HepG2 (cell line): ENCODE measurements at regions not wholly inside any gene's neighbourhood (a gene's known extent, or its start where the extent isn't known, plus 50 kb on each side); places are given as distances from the start of the nearest gene placed in this dataset.

Source experiments
- ARID3A ChIP-seq: IDR thresholded peaks from 2 replicates; pipeline ENCODE4 v1.6.1; 2012; ENCODE audit warnings: low read depth, low read length, improper control_type of control experiment
- BATF2 ChIP-seq: sonication (generic); formaldehyde crosslinking; IDR thresholded peaks from 2 replicates; pipeline ENCODE4 v1.8.0; 2022; ENCODE audit warnings: mild to moderate bottlenecking, missing genetic modification reagents, moderate library complexity
- BRD4 ChIP-seq: sonication (generic); formaldehyde crosslinking; IDR thresholded peaks from 2 replicates; pipeline ENCODE4 v1.4.0; 2020; ENCODE audit warnings: missing genetic modification reagents
- HMGXB3 ChIP-seq: sonication (generic); formaldehyde crosslinking; IDR thresholded peaks from 2 replicates; pipeline ENCODE4 v1.4.0; 2020; ENCODE audit warnings: missing genetic modification reagents, borderline replicate concordance
- NFE2 ChIP-seq: sonication (generic); formaldehyde crosslinking; IDR thresholded peaks from 2 replicates; pipeline ENCODE4 v1.4.0; 2020; ENCODE audit warnings: missing genetic modification reagents
- RXRB ChIP-seq: IDR thresholded peaks from 2 replicates; pipeline ENCODE4 v1.6.1; 2016; ENCODE audit warnings: borderline replicate concordance, missing genetic modification reagents, missing compliant biosample characterization
- STAT6 ChIP-seq: sonication (generic); formaldehyde crosslinking; IDR thresholded peaks from 2 replicates; pipeline ENCODE4 v1.4.0; 2020; ENCODE audit warnings: missing genetic modification reagents, mild to moderate bottlenecking, borderline replicate concordance
- ZNF207 ChIP-seq: fragments of 450-650 bp; IDR thresholded peaks from 2 replicates; pipeline ENCODE4 v1.6.1; 2016; ENCODE audit warnings: antibody characterized with exemption, borderline replicate concordance
- ZNF253 ChIP-seq: sonication (generic); formaldehyde crosslinking; IDR thresholded peaks from 2 replicates; pipeline ENCODE4 v1.8.0; 2022; ENCODE audit warnings: mild to moderate bottlenecking, missing genetic modification reagents, borderline replicate concordance
- ZNF503 ChIP-seq: sonication (generic); formaldehyde crosslinking; IDR thresholded peaks from 2 replicates; pipeline ENCODE4 v1.4.0; 2020; ENCODE audit warnings: missing genetic modification reagents
- ZNF597 ChIP-seq: sonication (generic); formaldehyde crosslinking; IDR thresholded peaks from 2 replicates; pipeline ENCODE4 v1.5.0; 2020; ENCODE audit warnings: missing genetic modification reagents

- TF ChIP-seq STAT6 (CRISPR knock-in tag) (no peak; the same call in 1 of the 2 replicates), HMGXB3 (peak; percentile 78), ZNF503 (CRISPR knock-in tag) (peak; percentile 91), RXRB (CRISPR knock-in tag) (peak; percentile 87), BRD4 (CRISPR knock-in tag) (peak; percentile 97), NFE2 (CRISPR knock-in tag) (no peak), ARID3A (no peak), BATF2 (CRISPR knock-in tag) (no peak), ZNF253 (CRISPR knock-in tag) (peak; percentile 75; the same call in 1 of the 2 replicates), ZNF207 (no peak), ZNF597 (no peak)
Observed at GRCh38 chr20:50242863-50243609, 52.4 kb downstream of the CEBPB start (continued).
